ENCODE measurements at regions not wholly inside any gene's neighbourhood (a gene's known extent, or its start where the extent isn't known, plus 50 kb on each side); places are given as distances from the start of the nearest gene placed in this dataset.

DNA sequence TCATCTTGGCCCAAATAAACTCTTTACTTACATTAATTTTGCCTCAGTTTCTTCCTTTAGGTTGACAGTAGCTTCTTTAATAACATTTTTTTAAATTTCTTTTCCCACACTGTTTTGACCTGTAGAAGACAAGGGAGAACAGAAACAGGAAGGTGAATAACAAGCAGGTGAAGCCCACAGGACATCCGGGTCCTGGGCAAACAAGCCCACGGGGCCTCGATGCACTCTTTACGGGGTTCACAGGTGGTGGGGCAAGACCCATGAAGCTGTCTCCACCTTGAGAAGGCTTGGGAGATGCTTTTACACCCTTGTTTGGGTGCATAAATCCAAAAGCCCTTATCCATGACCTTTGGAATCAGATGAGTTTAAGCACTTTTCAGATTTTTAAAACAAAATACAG is 301.0 kb upstream of the MGAT5 start:
- no peak overlapping the region for H3K4me3 Mint-ChIP-seq
- H3K4me3 ChIP-seq (ENCODE audit: low read length), result no peak overlapping the region

DNA sequence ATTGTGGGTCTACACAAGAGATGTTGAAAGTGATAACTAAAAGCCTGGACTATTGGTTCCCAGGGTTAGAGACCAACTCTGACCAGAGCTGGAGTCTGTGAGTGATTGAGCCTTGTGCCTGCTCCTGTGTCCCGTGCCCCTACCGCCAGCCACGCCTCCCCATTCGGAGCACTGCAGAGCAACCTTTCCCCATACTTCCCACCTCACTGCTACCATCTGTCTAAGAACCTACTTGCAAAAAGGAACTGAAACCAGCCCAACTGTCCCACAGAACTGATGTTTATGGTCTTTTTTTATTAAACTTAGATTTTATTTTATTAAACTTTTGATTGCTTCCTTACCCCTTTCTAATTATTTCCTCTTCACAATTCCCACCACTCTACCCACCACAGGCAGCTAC is 300.3 kb upstream of the MGAT5 start:
- Histone ChIP-seq H3K9me3 (ENCODE audit: control insufficient read depth, low read length) (no peaks in the 10 kb centered on the region), H3K4me3 (ENCODE audit: low read length) (no peak overlapping the region), H3K27me3 (ENCODE audit: control insufficient read depth, insufficient read depth, low read length, poor library complexity, severe bottlenecking) (peaks cover 16% of the 10 kb centered on the region), H3K9ac (ENCODE audit: extremely low read depth, low read length, poor library complexity, severe bottlenecking) (no peak overlapping the region), H3K36me3 (ENCODE audit: control insufficient read depth, insufficient read depth, low read length) (no peaks in the 10 kb centered on the region), H3K4me1 (ENCODE audit: control insufficient read depth, insufficient read depth, low read length) (no peaks in the 10 kb centered on the region), H3K27ac (ENCODE audit: low read depth, low read length) (no peak overlapping the region)
- no peak for DNase-seq
- no peak overlapping the region for H3K4me3 Mint-ChIP-seq
- TF ChIP-seq, protein P1, sequence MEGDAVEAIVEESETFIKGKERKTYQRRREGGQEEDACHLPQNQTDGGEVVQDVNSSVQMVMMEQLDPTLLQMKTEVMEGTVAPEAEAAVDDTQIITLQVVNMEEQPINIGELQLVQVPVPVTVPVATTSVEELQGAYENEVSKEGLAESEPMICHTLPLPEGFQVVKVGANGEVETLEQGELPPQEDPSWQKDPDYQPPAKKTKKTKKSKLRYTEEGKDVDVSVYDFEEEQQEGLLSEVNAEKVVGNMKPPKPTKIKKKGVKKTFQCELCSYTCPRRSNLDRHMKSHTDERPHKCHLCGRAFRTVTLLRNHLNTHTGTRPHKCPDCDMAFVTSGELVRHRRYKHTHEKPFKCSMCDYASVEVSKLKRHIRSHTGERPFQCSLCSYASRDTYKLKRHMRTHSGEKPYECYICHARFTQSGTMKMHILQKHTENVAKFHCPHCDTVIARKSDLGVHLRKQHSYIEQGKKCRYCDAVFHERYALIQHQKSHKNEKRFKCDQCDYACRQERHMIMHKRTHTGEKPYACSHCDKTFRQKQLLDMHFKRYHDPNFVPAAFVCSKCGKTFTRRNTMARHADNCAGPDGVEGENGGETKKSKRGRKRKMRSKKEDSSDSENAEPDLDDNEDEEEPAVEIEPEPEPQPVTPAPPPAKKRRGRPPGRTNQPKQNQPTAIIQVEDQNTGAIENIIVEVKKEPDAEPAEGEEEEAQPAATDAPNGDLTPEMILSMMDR (conservative IDR thresholded peaks at IDR 0.05), result no peak
- no peaks in the 10 kb centered on the region for H3K9me3 Mint-ChIP-seq
- H3K4me1 Mint-ChIP-seq, result peaks cover 3% of the 10 kb centered on the region
- peaks cover 8% of the 10 kb centered on the region for H3K27me3 Mint-ChIP-seq (ENCODE audit: insufficient read depth)
- no peak overlapping the region for H3K27ac Mint-ChIP-seq
- WGBS, 2 experiments (ENCODE audit: insufficient coverage in 1 of 2, insufficient read length in 1 of 2), result 94 to 100% methylated on average over 2 to 4 of the region's 4 CpGs
- H3K36me3 Mint-ChIP-seq (ENCODE audit: low read depth), result no peaks in the 10 kb centered on the region

More for the DNA sequence above, 301.0 kb upstream of the MGAT5 start:
- Histone ChIP-seq H3K9ac (ENCODE audit: extremely low read depth, low read length, poor library complexity, severe bottlenecking) (no peak overlapping the region), H3K4me1 (ENCODE audit: control insufficient read depth, insufficient read depth, low read length) (no peaks in the 10 kb centered on the region), H3K36me3 (ENCODE audit: control insufficient read depth, insufficient read depth, low read length) (no peaks in the 10 kb centered on the region), H3K27ac (ENCODE audit: low read depth, low read length) (no peak overlapping the region), H3K9me3 (ENCODE audit: control insufficient read depth, low read length) (no peaks in the 10 kb centered on the region), H3K27me3 (ENCODE audit: control insufficient read depth, insufficient read depth, low read length, poor library complexity, severe bottlenecking) (peaks cover 19% of the 10 kb centered on the region)
- H3K27ac Mint-ChIP-seq, result no peak overlapping the region
- DNase-seq, result no peak
- peaks cover 3% of the 10 kb centered on the region for H3K4me1 Mint-ChIP-seq
- WGBS, 2 experiments (ENCODE audit: insufficient coverage in 1 of 2, insufficient read length in 1 of 2), result 92 to 100% methylated on average over 3 to 4 of the region's 4 CpGs
- H3K27me3 Mint-ChIP-seq (ENCODE audit: insufficient read depth), result peaks cover 8% of the 10 kb centered on the region
- no peaks in the 10 kb centered on the region for H3K36me3 Mint-ChIP-seq (ENCODE audit: low read depth)
- H3K9me3 Mint-ChIP-seq, result no peaks in the 10 kb centered on the region
- TF ChIP-seq, protein P1 (conservative IDR thresholded peaks at IDR 0.05), result no peak

DNA sequence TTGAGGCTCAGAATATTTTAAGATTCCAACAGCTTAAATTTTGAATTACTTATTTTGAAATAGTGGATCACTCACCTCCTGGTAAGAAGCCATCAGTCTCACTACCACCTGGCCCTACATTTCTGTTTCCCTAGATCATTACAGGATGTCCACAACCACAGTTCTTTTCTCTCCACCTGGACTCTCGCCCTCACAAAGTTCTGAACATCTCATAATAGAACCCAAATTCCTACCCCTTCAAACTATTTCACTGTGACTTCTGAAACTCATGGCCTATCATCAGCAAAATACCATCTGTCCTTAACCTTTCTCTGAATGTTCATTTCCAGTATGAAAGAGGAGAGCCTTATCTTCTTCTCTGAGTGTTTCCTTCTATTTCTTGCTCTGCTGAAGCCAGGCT is 299.2 kb upstream of the MGAT5 start:
- no peak overlapping the region for H3K9ac ChIP-seq (ENCODE audit: extremely low read depth, low read length, poor library complexity, severe bottlenecking)

More for the DNA sequence above, 299.2 kb upstream of the MGAT5 start:
- no peaks in the 10 kb centered on the region for H3K9me3 Mint-ChIP-seq
- peaks cover 8% of the 10 kb centered on the region for H3K27me3 Mint-ChIP-seq (ENCODE audit: insufficient read depth)
- H3K36me3 Mint-ChIP-seq (ENCODE audit: low read depth), result no peaks in the 10 kb centered on the region
- TF ChIP-seq, protein P1 (conservative IDR thresholded peaks at IDR 0.05), result no peak
- Histone ChIP-seq H3K27me3 (ENCODE audit: control insufficient read depth, insufficient read depth, low read length, poor library complexity, severe bottlenecking) (peaks cover 5% of the 10 kb centered on the region), H3K9me3 (ENCODE audit: control insufficient read depth, low read length) (no peaks in the 10 kb centered on the region), H3K36me3 (ENCODE audit: control insufficient read depth, insufficient read depth, low read length) (no peaks in the 10 kb centered on the region), H3K4me1 (ENCODE audit: control insufficient read depth, insufficient read depth, low read length) (no peaks in the 10 kb centered on the region), H3K4me3 (ENCODE audit: low read length) (no peak overlapping the region), H3K27ac (ENCODE audit: low read depth, low read length) (no peak overlapping the region)
- peaks cover 3% of the 10 kb centered on the region for H3K4me1 Mint-ChIP-seq
- H3K4me3 Mint-ChIP-seq, result no peak overlapping the region
- H3K27ac Mint-ChIP-seq, result no peak overlapping the region
- WGBS, 2 experiments (ENCODE audit: insufficient coverage in 1 of 2, insufficient read length in 1 of 2), result 91% methylated on average over 1 of the region's 1 CpG; no CpG with 5 or more reads in 1 of the 2 experiments
- DNase-seq, result no peak
